ENCODE measurements at regions not wholly inside any gene's neighbourhood (a gene's known extent, or its start where the extent isn't known, plus 50 kb on each side); places are given as distances from the start of the nearest gene placed in this dataset.

GRCh38 chr13:74226791-74227475 is 92.7 kb upstream of the KLF12 start:
- TF ChIP-seq POLR2AphosphoS5 (IDR thresholded peaks at IDR 0.05) (no peak), CTCF (IDR thresholded peaks at IDR 0.05) (no peak), POLR2A (IDR thresholded peaks at IDR 0.05) (no peak)
- 97% methylated on average over 4 of the region's 4 CpGs for WGBS
- Histone ChIP-seq H3K4me3 (no peak overlapping the region), H3K27me3 (replicated peaks; ENCODE audit: insufficient read depth) (no peaks in the 10 kb centered on the region), H3K4me1 (replicated peaks) (no peaks in the 10 kb centered on the region), H3K36me3 (no peaks in the 10 kb centered on the region), H3K27ac (no peak overlapping the region), H3K9me3 (no peaks in the 10 kb centered on the region)
- intact Hi-C loops (cut with DNase I), result no loop called here
- DNase-seq (ENCODE audit: low spot score), result no peak

- no peaks in the 10 kb centered on the region for H3K36me3 ChIP-seq
- H3K4me1 ChIP-seq (replicated peaks), result no peaks in the 10 kb centered on the region
- 75% methylated on average over 2 of the region's 2 CpGs for WGBS
- H3K27me3 ChIP-seq (replicated peaks; ENCODE audit: insufficient read depth), result no peaks in the 10 kb centered on the region
- no peak overlapping the region for H3K27ac ChIP-seq
- TF ChIP-seq POLR2AphosphoS5 (IDR thresholded peaks at IDR 0.05) (no peak), CTCF (IDR thresholded peaks at IDR 0.05) (no peak), POLR2A (IDR thresholded peaks at IDR 0.05) (no peak)
- H3K4me3 ChIP-seq, result no peak overlapping the region
- no peaks in the 10 kb centered on the region for H3K9me3 ChIP-seq
- DNase-seq (ENCODE audit: low spot score), result no peak
- intact Hi-C loops (cut with DNase I), result no loop called here
These were observed 87.5 kb upstream of the KLF12 start for GRCh38 chr13:74221752-74222151.

GRCh38 chr13:74219566-74219965 is 85.4 kb upstream of the KLF12 start:
- TF ChIP-seq POLR2A (IDR thresholded peaks at IDR 0.05), result no peak
- no peak for TF ChIP-seq POLR2AphosphoS5 (IDR thresholded peaks at IDR 0.05)
- no peak for TF ChIP-seq CTCF (IDR thresholded peaks at IDR 0.05)
- no peak for DNase-seq (ENCODE audit: low spot score)
- no peaks in the 10 kb centered on the region for H3K36me3 ChIP-seq
- H3K4me1 ChIP-seq (replicated peaks), result no peaks in the 10 kb centered on the region
- H3K4me3 ChIP-seq, result no peak overlapping the region
- H3K9me3 ChIP-seq, result no peaks in the 10 kb centered on the region
- H3K27me3 ChIP-seq (replicated peaks; ENCODE audit: insufficient read depth), result no peaks in the 10 kb centered on the region
- intact Hi-C loops (cut with DNase I), result no loop called here
- H3K27ac ChIP-seq, result no peak overlapping the region
- WGBS, result 86% methylated on average over 2 of the region's 2 CpGs

GRCh38 chr13:74218291-74218690 is 84.1 kb upstream of the KLF12 start:
- intact Hi-C loops (cut with DNase I), result no loop called here
- Histone ChIP-seq H3K4me1 (replicated peaks) (no peaks in the 10 kb centered on the region), H3K9me3 (no peaks in the 10 kb centered on the region), H3K27ac (no peak overlapping the region), H3K27me3 (replicated peaks; ENCODE audit: insufficient read depth) (no peaks in the 10 kb centered on the region), H3K4me3 (no peak overlapping the region), H3K36me3 (no peaks in the 10 kb centered on the region)
- 92% methylated on average over 7 of the region's 7 CpGs for whole genome bisulfite sequencing
- TF ChIP-seq POLR2A (IDR thresholded peaks at IDR 0.05), result no peak
- TF ChIP-seq POLR2AphosphoS5 (IDR thresholded peaks at IDR 0.05), result no peak
- no peak for TF ChIP-seq CTCF (IDR thresholded peaks at IDR 0.05)
- DNase-seq (ENCODE audit: low spot score), result no peak

GRCh38 chr13:74217811-74218210 is 83.6 kb upstream of the KLF12 start:
- H3K4me1 ChIP-seq (replicated peaks), result no peaks in the 10 kb centered on the region
- no peak for DNase-seq (ENCODE audit: low spot score)
- intact Hi-C loops (cut with DNase I), result no loop called here
- H3K9me3 ChIP-seq, result no peaks in the 10 kb centered on the region
- H3K27ac ChIP-seq, result no peak overlapping the region
- H3K27me3 ChIP-seq (replicated peaks; ENCODE audit: insufficient read depth), result no peaks in the 10 kb centered on the region
- WGBS, result 81% methylated on average over 1 of the region's 1 CpG
- H3K36me3 ChIP-seq, result no peaks in the 10 kb centered on the region
- TF ChIP-seq CTCF (IDR thresholded peaks at IDR 0.05) (no peak), POLR2AphosphoS5 (IDR thresholded peaks at IDR 0.05) (no peak), POLR2A (IDR thresholded peaks at IDR 0.05) (no peak)
- H3K4me3 ChIP-seq, result no peak overlapping the region
